ENCODE measurements at regions not wholly inside any gene's neighbourhood (a gene's known extent, or its start where the extent isn't known, plus 50 kb on each side); places are given as distances from the start of the nearest gene placed in this dataset.

DNA sequence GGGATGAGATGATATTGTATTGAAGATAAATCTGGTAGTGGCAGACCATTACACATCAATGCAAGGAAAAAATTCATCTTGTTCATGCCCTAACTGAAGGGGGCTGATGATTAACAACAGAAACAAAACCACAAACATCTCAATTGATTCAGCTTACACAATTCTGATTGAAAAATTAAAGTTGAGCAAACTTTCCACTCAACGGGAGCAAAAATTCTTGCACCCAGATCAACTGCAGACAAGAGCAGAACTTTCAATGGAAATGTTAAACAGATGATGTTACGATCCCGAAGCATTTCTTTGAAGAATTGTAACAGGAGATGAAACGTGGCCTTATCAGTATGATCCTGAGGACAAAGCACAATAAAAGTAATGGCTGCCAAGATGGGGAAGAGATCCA lies 172.4 kb upstream of the SOX5 start:
- DNase-seq = no peak

DNA sequence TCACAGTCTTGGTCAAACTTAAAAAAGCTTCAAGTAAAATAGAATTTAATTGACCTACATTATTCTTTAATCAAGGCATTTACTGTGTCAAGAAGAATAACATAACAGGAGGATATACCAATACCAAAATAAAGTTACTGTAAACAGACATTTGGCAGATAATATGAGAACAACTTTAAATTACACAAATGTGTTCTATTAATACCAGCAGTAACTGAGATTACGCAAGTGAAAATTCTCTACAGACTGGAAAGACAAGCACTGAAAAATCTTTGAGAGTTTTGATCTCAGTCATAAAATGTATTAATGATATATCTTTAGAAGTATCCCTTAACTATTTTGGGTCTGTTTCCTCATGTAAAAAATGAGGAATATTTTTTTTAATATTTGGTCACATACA lies 169.2 kb upstream of the SOX5 start:
- DNase-seq = no peak

GRCh38 chr12:24116548-24116947 lies 167.1 kb upstream of the SOX5 start:
- DNase-seq = no peak

DNA sequence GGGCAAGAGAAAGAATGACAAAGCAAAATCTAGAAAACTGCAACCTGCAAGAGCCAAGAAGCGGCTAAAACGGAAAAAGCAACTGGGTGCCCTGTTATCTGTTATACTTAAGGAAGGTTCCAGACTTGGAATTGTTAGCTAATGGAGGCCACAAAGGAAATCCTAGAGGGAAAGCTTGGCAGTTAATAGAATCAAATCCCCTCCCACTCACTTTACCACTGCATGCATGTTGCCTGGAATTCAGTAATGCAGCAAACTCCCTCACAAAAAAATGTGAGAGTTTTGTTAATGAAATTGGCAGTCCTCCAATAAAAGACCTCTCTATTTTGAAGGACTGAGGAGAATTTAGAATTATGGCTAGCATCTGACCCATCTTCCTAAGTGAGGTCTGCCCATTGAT lies 164.2 kb upstream of the SOX5 start:
- DNase-seq = no peak

- DNase-seq = no peak
These were observed 162.1 kb upstream of the SOX5 start for GRCh38 chr12:24111616-24112015.

GRCh38 chr12:24111086-24111485 lies 161.6 kb upstream of the SOX5 start:
- no peak for DNase-seq

- DNase-seq = peak; percentile 16
These were observed 160.0 kb upstream of the SOX5 start for GRCh38 chr12:24109381-24110039.

- no peak for DNase-seq
These were observed 153.2 kb upstream of the SOX5 start for GRCh38 chr12:24102676-24103075.

DNA sequence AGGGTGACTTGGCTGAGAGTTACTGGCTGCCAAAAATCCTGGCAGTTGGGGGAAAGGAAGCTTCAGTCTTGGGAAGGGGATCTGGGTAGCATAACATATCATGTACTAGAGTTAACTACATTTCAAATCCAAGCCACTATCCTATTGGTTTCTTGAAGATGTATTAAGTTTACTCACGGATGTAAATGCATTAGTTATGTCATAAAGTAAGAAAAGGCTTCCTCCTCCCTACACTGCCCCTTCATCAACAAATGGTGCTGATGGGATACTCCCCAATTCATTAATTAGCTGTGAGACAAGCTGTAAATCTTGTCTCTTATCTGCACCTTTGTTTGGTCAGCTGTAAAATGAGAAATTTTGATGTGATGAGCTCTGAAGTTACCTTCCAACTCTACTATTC lies 150.1 kb upstream of the SOX5 start:
- DNase-seq = no peak

GRCh38 chr12:24095245-24095644 lies 145.8 kb upstream of the SOX5 start:
- no peak for DNase-seq

DNA sequence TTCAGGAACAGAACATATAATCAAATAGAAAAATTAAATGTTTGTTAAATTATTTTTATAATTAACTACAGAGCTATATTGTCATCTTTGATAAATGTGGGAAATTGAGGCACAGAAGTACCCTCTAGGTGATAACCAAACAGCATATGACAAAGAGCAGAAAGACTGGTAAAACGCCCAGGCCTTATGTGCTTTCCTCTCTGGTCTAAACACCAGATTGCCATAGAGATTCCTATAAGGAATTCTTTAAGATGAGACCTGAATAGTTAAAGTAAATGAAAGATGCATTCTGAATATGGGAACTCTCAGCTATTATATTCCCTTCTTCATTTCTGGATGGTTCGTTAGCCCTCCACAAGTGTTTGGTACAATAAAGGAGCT lies 140.0 kb upstream of the SOX5 start:
- DNase-seq = no peak

DNA sequence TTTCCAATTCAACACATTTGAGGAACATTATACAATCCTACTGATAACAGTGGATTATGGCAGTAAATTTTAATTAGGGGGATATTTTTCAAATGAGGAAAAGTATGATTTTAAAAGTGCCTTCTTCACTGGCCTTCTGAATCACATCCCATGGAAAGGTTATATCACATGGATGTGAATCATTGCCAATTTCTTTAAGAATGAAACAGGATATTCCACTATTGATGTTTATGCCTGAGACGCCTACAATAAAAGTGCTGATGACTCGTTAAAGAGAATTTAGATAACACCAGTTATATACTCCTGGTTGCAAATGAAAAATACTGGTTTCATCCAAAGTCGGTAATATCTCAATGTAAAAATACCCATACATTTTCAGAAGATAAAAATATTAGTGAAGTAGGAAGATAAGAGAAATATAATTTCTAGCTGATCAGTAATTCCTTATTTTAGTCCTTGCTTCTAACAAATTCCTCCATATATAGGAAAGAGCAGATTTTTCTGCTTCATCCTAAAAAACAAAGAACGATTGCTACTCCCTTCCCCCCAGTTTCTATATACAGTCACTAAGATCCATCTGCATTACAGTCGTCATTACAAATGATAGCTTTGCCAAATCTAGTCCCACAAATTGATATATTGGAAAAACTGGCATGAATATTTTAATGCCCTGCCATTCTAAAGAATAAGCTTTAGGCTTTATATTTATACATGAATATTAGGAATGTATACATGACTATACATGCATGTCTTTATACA lies 139.5 kb upstream of the SOX5 start:
- DNase-seq = no peak

- no peak for DNase-seq
These were observed 137.8 kb upstream of the SOX5 start for GRCh38 chr12:24087294-24087693.

- no peak for DNase-seq
These were observed 135.3 kb upstream of the SOX5 start for GRCh38 chr12:24084800-24085199.

DNA sequence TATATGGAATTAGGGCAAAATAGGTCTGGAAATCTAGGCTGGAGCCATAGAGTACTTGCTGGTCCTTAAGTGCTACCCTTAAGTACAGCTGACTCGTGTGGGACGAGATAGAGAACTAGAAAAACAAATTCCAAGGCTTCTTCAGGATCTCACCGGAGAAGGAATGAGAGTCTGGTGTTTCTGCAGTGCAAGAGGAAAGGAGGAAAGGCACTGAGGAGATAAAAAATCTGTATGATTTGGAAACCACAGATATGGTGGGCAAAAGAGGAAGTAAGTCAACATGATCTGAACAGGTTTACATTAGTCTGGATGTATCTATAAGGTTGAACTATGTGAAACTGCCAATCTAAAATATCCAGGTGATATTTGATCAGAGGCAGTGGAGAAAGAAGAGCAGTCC lies 134.4 kb upstream of the SOX5 start:
- DNase-seq = no peak

DNA sequence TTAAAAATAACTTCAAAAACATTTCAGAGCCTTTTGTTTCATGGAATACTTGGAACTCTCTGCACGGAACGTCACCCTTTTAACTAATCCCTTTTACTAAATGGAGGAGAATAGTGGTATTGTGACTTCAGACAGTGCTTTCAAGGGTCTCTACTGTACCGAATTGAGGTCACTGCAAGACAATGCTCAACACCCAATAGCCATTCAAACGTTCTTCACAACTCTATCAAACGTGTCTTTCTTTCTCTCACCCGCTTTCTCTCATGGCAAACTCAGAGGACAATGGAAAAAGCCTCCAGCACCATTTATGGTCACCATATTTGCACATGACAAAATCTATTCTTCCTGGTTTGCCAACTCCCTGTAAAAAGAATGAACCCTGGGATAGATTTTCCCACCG lies 132.1 kb upstream of the SOX5 start:
- DNase-seq = no peak

GRCh38 chr12:24081092-24081529 lies 131.6 kb upstream of the SOX5 start:
- no peak for DNase-seq

DNA sequence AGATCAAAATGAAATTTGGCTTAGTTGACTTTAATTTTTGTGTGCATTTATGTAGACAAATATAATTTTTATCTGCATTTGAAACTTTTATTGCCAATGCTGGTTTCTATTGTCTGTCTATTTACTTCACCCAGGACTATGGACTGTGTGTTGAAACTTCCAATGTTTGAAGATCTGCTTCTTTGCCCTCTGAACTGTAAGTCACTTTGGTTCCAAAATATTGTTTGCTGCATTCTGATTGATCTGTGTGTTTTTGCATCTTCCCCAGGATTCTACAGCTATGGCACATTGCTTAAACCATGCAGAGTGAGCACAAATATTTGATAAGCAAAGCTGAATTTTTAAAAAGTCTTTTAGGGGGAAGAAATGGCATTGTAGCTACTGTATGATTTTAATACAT lies 131.0 kb upstream of the SOX5 start:
- no peak for DNase-seq

- DNase-seq = no peak
These were observed 129.6 kb upstream of the SOX5 start for GRCh38 chr12:24079083-24079482.

GRCh38 chr12:24078318-24078765 lies 128.9 kb upstream of the SOX5 start:
- DNase-seq = no peak

GRCh38 chr12:24077161-24077560 lies 127.7 kb upstream of the SOX5 start:
- DNase-seq = no peak

DNA sequence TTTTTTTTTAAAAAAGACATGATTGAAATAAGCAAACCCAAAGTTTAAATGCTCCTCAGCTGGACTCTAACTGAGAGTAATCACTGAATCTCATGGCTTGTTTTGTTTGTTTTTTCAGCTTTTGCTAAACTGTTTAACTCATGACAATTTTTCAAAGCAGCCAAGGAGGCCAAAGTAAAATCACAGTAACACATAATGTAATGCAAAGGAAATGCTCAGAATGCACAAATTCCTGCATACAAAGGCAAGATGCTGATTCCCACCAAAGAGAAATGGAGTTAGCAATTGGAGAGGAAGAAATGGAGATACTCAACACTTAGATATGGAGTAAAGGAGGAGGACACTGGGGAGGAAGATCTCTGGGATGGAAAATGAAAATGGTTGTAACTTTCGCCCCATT lies 126.2 kb upstream of the SOX5 start:
- DNase-seq = no peak

GRCh38 chr12:24073170-24073810 lies 123.8 kb upstream of the SOX5 start:
- no peak for DNase-seq

GRCh38 chr12:24072302-24072701 lies 122.8 kb upstream of the SOX5 start:
- no peak for DNase-seq
